Loucy (cell line): ENCODE measurements at regions not wholly inside any gene's neighbourhood (a gene's known extent, or its start where the extent isn't known, plus 50 kb on each side); places are given as distances from the start of the nearest gene placed in this dataset.

Experiments
- CTCF ChIP-seq: fragments of 200-600 bp; sonication (generic); conservative IDR thresholded peaks from 2 replicates; pipeline ENCODE4 v1.5.1; 2014; ENCODE audit warnings: mild to moderate bottlenecking, antibody characterized with exemption, low read length
- EZH2phosphoT487 ChIP-seq: fragments of 200-600 bp; IDR thresholded peaks from 2 replicates; pipeline ENCODE4 v1.6.1; 2018; ENCODE audit warnings: antibody characterized with exemption, mild to moderate bottlenecking, moderate library complexity, borderline replicate concordance

- TF ChIP-seq CTCF (no peak), EZH2phosphoT487 (no peak)
Observed at GRCh38 chr2:46826569-46827245, 88.9 kb downstream of the MCFD2 start.
